ENCODE measurements at regions not wholly inside any gene's neighbourhood (a gene's known extent, or its start where the extent isn't known, plus 50 kb on each side); places are given as distances from the start of the nearest gene placed in this dataset.

DNA sequence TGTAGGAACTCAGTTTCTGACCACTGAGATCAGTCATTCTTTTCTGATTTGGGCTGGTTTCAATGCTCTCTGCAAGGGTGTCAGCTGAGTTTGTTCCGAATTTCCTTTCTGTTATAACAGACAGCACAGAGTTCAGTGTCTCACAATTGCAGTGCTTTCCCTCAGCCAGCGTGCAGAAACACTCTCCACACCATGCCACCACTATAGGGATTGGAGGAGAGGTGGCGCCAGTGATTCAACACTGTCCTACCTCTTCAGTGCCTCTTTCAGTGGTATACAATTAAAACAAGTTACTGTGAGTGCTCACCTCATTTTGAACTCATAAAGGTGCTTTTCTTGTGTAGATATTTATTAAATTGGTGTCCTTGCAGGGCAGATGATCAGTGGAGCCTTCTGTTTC lies 413.2 kb upstream of the CXorf51B start:
- peak; percentile 44 for DNase-seq
- peaks cover 65 to 69% of the 10 kb centered on the region in 2 experiments for H3K9me3 Mint-ChIP-seq

More for the DNA sequence above, 413.2 kb upstream of the CXorf51B start:
- no peak overlapping the region for H4K8ac ChIP-seq (replicated peaks; ENCODE audit: insufficient read length, low read depth, low read length)
- Mint-ChIP-seq H3K4me3 (no peak overlapping the region), H3K4me1 (no peaks in the 10 kb centered on the region), H3K27me3 (ENCODE audit: low read depth) (no peaks in the 10 kb centered on the region), H3K27ac (no peak overlapping the region), H3K36me3 (ENCODE audit: insufficient read depth in 1 of 3, low read depth in 3 of 3) (peaks cover 0 to 6% (median 2%) of the 10 kb centered on the region in 3 experiments; a peak in 5 of 7 replicates)
- H2BK12ac ChIP-seq (ENCODE audit: insufficient read length, low read depth, low read length) = no peak overlapping the region
- H3T11ph ChIP-seq (ENCODE audit: low read length) = no peak overlapping the region
- H3K9ac ChIP-seq (ENCODE audit: extremely low read depth, insufficient read length, low read length) = no peak overlapping the region
- peaks cover 22% of the 10 kb centered on the region for H3K9me3 ChIP-seq (ENCODE audit: control insufficient read depth, low read depth, low read length)
- no peak overlapping the region for H3K14ac ChIP-seq (ENCODE audit: insufficient read depth, low read length)
- no peak overlapping the region for H3K4me2 ChIP-seq (ENCODE audit: insufficient read depth, insufficient read length, low read length)
- H2BK5ac ChIP-seq (ENCODE audit: insufficient read length, low read length) = no peak overlapping the region
- H4K20me1 ChIP-seq (ENCODE audit: control insufficient read depth, insufficient read depth, insufficient read length) = no peaks in the 10 kb centered on the region
- TF ChIP-seq CTCF (conservative IDR thresholded peaks at IDR 0.05) = peak; percentile 41; the same call in 2 of the 3 replicates
- H3K79me2 ChIP-seq (ENCODE audit: insufficient read depth, low read length) = no peaks in the 10 kb centered on the region
- no peak overlapping the region for H3K27ac ChIP-seq (ENCODE audit: insufficient read length, low read depth, low read length)
- no peak overlapping the region for H2AK5ac ChIP-seq (ENCODE audit: insufficient read length, low read length)
- H2BK15ac ChIP-seq (ENCODE audit: low read depth, low read length) = no peak overlapping the region
- no peak overlapping the region for H3K18ac ChIP-seq (ENCODE audit: insufficient read length, low read depth, low read length)
- no peaks in the 10 kb centered on the region for H3K4me1 ChIP-seq (ENCODE audit: insufficient read depth, low read length)
- no peaks in the 10 kb centered on the region for H3K27me3 ChIP-seq (ENCODE audit: insufficient read depth, low read length)
- WGBS (ENCODE audit: extremely low coverage, insufficient read length, low lambda C conversion rate) = no CpG with 5 or more reads among the region's 3 CpGs
- H4K5ac ChIP-seq (ENCODE audit: insufficient read length, low read depth, low read length) = no peak overlapping the region
- no peak overlapping the region for H3K23ac ChIP-seq (ENCODE audit: insufficient read length, low read depth, low read length)
- no peak overlapping the region for H3K4ac ChIP-seq (ENCODE audit: low read depth, low read length)
- no peaks in the 10 kb centered on the region for H3K23me2 ChIP-seq (ENCODE audit: insufficient read length, low read depth, low read length, poor library complexity, severe bottlenecking)
- H2AFZ ChIP-seq (ENCODE audit: low read length) = no peak overlapping the region
- H3K56ac ChIP-seq (ENCODE audit: insufficient read length, low read depth, low read length) = no peak overlapping the region
- H2BK120ac ChIP-seq (ENCODE audit: low read depth, low read length, poor library complexity, severe bottlenecking) = no peak overlapping the region
- H2BK20ac ChIP-seq (ENCODE audit: low read depth, low read length, poor library complexity, severe bottlenecking) = no peak overlapping the region
- H3K79me1 ChIP-seq (ENCODE audit: insufficient read depth, low read depth, low read length, poor library complexity, severe bottlenecking) = no peaks in the 10 kb centered on the region
- H4K91ac ChIP-seq (ENCODE audit: insufficient read length, low read depth, low read length) = no peak overlapping the region
